Liver (tissue), 2 donors: ENCODE measurements at regions not wholly inside any gene's neighbourhood (a gene's known extent, or its start where the extent isn't known, plus 50 kb on each side); places are given as distances from the start of the nearest gene placed in this dataset.

ENCODE experiments used
- FOXA2 ChIP-seq: IDR thresholded peaks from 2 replicates; pipeline ENCODE4 v1.6.1; 2016; ENCODE audit warnings: antibody characterized with exemption
- HNF4A ChIP-seq, 2 donors: conservative IDR thresholded peaks; 2 replicates each; pipeline ENCODE4 v1.6.1; 2016; ENCODE audit warnings: antibody characterized with exemption in 2 of 2, mild to moderate bottlenecking in 2 of 2
- HNF4G ChIP-seq: IDR thresholded peaks from 2 replicates; pipeline ENCODE4 v1.6.1; 2016; ENCODE audit warnings: antibody characterized with exemption
- RXRA ChIP-seq, 2 donors: IDR thresholded peaks; 2 replicates each; pipeline ENCODE4 v1.6.1; 2017 to 2018; ENCODE audit warnings: antibody characterized with exemption in 2 of 2, mild to moderate bottlenecking in 1 of 2
- TAF1 ChIP-seq: conservative IDR thresholded peaks from 2 replicates; pipeline ENCODE4 v1.6.1; 2016; ENCODE audit warnings: antibody characterized with exemption, mild to moderate bottlenecking
- TF ChIP-seq, protein P1 (sequence below): IDR thresholded peaks from 2 replicates; pipeline ENCODE4 v1.6.1; 2016; ENCODE audit warnings: antibody characterized with exemption
- TF ChIP-seq, protein P2 (sequence below): IDR thresholded peaks from 2 replicates; pipeline ENCODE4 v1.6.1; 2016; ENCODE audit warnings: antibody characterized with exemption
- donor health status: healthy.

DNA sequence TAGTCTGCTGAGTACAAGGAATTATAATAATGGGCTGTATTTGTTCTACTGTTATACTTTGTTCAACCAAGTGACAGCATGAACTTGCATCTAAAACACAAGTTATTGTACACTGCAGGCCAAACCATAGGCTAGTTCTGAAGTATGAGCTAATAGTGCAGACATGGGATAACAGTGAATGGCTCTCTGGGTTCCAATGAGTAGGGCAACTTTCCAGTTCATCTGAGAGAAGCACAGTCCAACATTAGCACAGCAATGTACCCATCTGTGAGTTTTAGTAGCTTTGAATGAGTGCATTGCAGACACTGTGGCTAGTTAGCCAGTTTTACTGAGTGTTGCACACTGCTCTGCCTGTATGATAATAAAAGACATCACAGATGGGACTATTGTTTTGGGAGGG lies 56.5 kb upstream of the FUT9 start (continued):
- TF ChIP-seq, protein P1, sequence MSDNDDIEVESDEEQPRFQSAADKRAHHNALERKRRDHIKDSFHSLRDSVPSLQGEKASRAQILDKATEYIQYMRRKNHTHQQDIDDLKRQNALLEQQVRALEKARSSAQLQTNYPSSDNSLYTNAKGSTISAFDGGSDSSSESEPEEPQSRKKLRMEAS, result no peak
- no peak for TF ChIP-seq HNF4G
- TF ChIP-seq HNF4A (conservative IDR thresholded peaks at IDR 0.05), result no peak
- no peak for TF ChIP-seq TAF1
- TF ChIP-seq FOXA2, result no peak
- TF ChIP-seq, protein P2, sequence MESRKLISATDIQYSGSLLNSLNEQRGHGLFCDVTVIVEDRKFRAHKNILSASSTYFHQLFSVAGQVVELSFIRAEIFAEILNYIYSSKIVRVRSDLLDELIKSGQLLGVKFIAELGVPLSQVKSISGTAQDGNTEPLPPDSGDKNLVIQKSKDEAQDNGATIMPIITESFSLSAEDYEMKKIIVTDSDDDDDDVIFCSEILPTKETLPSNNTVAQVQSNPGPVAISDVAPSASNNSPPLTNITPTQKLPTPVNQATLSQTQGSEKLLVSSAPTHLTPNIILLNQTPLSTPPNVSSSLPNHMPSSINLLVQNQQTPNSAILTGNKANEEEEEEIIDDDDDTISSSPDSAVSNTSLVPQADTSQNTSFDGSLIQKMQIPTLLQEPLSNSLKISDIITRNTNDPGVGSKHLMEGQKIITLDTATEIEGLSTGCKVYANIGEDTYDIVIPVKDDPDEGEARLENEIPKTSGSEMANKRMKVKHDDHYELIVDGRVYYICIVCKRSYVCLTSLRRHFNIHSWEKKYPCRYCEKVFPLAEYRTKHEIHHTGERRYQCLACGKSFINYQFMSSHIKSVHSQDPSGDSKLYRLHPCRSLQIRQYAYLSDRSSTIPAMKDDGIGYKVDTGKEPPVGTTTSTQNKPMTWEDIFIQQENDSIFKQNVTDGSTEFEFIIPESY, result no peak
- no peak for TF ChIP-seq RXRA (IDR thresholded peaks at IDR 0.05)
